NCI-H345 (cell line): ENCODE measurements at regions not wholly inside any gene's neighbourhood (a gene's known extent, or its start where the extent isn't known, plus 50 kb on each side); places are given as distances from the start of the nearest gene placed in this dataset.

ENCODE experiments used
- DNase-seq: peaks from one replicate; lab custom pipeline; 2025; lab: John Stamatoyannopoulos, UW

DNA sequence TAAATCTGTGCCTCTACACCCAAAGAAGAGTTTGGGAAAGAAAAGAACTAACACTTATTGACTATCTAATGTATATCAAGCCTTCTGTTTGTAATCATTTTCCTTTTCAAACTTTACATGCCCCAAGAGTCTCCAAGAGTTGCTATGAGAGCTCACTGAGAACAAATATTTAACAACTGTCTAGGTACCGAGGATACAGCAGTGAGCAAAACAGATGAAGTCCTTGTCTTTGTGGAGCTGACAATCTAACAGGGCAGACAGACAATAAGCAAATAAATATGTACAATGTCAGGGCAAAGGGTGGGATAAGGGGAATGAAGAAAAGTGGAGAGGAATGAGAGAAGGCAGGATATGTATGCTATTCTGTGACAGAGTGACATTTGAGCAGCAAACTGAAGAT, 64.8 kb upstream of the KSR1 start:
- no peak for DNase-seq

DNA sequence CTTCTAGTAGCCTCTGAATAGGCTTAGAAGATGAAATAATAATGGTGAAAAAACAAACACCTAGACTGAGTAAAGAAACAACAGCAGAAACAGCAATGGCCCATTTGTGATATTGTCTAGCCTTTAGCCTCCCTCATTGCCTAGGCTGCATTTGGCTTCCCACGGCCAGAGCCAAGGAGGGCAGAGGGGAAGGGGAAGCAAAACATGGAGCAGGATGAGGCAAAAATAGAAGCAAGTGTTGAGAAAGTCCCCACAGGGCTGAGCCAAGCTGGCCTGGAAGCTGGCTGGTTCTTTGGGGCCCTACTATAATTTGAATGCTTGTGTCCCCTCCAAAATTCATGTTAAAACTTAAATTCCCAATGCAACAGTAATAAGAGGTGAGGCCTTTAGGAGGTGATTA, 60.2 kb upstream of the KSR1 start:
- DNase-seq: no peak

DNA sequence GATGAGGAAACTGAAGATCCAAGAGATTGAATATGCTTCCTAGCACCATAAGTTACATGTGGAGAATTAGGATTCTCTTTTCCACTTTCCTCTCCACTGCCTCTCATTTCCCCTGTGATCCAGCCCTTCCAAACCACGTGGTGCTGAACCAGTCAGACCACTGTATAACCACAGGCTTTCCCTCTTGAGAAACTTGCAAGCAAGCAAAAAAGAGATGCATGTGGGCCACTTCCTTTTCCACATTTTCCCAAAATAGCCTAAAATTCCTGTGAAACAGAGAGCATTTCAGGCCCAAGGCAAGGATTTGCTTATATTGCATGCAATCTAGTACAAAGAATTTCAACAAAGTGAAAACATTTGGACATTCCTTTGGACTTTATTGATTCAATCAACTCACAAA, 59.3 kb upstream of the KSR1 start:
- no peak for DNase-seq

DNA sequence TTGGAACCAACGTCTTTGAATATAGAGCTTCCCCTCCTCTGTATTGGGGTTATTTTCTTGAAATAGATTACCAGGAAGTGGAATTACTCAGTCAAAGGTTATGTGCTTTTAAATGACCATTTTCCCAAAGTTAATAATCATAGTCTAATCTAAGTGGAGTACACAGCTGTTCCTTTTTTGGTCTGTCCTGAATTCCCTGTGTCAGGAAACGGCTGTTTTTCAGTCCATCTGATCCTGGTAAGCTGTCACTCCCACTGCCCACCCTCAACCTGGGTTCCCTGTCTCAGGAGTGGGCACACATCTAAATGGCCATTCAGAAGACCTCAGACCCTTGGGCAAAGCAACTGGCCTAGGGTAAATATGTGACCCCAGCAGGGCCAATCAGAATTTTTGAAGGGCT, 57.6 kb upstream of the KSR1 start:
- no peak for DNase-seq

DNA sequence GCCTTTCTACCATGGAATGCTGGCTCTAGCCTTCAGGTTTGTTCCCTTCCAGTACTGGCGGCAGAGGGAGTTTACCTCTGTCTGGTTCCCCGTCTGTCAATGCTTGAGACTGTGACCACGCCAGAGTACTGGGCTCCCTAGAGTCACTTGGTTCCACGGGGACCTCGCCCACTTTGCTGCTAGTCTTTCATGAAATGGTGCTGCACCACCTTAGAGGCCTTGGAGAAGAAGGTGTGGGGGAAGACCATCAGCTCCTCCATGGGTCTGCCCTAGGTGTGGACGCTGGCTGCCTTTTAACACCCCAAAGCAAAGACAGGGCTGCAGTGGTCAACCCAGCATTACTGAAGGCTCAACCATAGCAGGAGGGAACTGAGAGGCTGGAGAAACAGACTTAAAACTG, 55.3 kb upstream of the KSR1 start:
- no peak for DNase-seq

DNA sequence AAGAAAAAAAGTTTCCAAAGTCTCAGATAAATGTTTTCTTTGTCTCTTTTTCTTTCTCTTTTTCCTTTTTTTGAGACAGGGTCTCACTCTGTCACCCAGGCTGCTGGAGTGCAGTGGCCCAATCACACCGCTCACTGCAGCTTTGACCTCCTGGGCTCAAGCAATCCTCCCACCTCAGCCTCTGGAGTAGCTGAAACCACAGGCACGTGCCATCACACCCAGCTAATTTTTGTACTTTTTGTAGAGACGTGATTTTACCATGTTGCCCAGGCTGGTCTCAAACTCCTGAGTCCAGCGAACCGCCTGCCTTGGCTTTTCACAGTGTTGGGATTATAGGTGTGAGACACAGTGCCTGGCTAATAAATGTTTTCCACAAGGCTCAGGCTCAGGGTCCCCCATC, 53.3 kb upstream of the KSR1 start:
- DNase-seq: no peak

DNA sequence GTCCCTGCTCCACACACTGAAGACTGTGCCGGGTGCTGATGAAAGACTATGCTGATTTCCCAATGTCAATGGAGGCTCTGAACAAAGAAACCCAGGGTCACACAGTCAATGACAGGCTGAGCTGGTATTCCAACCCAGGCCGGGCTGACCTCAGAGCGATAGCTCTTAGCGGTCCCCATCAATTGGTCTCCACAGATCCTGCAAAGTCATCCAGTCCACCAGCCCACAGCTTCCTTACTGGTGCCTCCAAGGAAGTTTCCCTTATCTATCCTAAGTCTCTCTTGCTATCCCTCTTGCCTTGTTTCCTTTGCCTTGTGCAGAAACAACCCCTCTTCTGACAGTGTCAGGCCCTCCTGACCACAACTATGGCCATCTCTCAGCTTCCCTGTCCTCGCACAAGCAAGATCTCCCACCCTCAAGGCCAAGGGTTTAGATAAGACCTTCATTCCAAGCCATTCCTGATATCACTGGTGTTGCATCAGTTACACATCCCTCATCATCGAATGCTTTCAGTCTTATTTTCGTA, 52.7 kb upstream of the KSR1 start:
- DNase-seq: no peak

DNA sequence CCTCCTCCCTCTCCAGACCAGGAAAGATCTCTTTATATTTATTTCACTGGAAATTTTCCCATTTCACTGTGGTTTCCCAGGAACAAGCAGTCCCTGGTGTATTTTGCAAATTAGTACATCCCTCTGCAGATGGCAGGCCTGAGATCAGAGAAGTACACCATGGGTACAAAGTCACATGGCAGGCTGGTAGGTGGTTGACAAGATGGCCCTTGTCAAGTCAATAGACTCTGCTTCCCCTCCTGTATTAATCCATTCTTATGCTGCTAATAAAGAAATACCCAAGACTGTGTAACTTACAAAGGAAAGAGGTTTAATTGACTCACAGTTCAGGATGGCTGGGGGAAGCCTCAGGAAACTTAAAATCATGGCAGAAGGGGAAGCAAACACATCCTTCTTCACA, 51.6 kb upstream of the KSR1 start:
- DNase-seq: no peak
